HG03066 (cell line): ENCODE measurements at regions not wholly inside any gene's neighbourhood (a gene's known extent, or its start where the extent isn't known, plus 50 kb on each side); places are given as distances from the start of the nearest gene placed in this dataset.
A peak's percentile ranks its signal among the peaks of the same experiment; 100 is the strongest.

ENCODE experiments used
- ATAC-seq: cut with Tn5 transposase; IDR thresholded peaks from one replicate; pipeline ENCODE4 v1.9.1; 2021; ENCODE audit warnings: low read depth; ENCODE audit not compliant: unreplicated experiment

- ATAC-seq, result peak; percentile 56
Measured at GRCh38 chr20:53839423-53840176, 230.8 kb downstream of the BCAS1 start.

GRCh38 chr20:53838311-53838868 is 232.0 kb downstream of the BCAS1 start:
- ATAC-seq, result no peak

DNA sequence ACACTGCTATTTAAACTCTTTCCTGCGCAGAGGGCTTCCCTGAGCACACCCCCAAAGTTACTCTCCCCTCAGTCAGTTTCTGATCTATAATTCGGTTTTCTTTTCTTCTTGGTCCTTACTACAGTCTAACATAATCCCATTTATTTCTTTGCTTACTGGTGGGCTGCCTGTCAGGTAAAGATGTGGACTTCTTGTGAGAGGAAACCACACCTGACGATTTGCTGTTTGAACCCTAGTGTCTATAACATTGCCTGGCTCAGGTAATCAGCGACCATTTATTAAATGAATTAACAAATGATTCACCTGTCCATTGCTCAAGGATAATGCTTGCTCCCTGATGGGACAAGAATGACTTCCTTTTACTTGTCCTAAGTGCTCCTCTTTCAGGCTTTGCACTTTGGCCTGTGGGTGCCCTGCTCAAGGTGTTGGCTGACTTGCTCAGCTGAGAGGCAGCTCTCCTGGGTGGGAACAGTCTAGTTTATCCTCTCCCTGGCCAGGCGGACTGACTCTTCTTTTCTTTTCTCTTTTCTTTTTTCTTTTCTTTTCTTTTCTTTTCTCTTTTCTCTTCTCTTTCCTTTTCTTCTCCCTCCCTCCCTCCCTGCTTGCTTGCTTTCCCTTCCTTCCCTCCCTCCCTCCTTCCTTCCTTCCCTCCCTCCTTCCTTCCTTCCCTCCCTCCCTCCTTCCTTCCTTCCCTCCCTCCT is 233.1 kb downstream of the BCAS1 start:
- no peak for ATAC-seq

GRCh38 chr20:53834749-53835148 is 235.6 kb downstream of the BCAS1 start:
- no peak for ATAC-seq

DNA sequence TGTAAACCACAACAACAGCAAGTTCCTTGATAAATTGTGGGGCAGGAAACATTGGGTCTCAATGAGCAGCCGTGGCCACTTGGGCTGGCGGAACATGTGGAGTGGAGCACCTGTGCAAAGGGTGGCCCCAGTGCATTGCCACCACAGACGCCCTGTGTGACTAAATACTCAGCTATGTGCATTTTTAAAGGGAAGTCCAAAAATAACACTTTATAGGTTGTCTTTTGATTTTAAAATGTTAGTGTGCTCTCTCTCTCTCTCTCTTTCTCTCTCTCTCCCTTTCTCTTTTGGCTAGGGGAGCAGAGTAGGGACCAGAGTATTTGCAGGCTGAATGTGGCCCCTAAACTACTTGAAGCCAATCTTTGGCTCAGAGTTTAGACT is 236.3 kb downstream of the BCAS1 start:
- ATAC-seq, result no peak

DNA sequence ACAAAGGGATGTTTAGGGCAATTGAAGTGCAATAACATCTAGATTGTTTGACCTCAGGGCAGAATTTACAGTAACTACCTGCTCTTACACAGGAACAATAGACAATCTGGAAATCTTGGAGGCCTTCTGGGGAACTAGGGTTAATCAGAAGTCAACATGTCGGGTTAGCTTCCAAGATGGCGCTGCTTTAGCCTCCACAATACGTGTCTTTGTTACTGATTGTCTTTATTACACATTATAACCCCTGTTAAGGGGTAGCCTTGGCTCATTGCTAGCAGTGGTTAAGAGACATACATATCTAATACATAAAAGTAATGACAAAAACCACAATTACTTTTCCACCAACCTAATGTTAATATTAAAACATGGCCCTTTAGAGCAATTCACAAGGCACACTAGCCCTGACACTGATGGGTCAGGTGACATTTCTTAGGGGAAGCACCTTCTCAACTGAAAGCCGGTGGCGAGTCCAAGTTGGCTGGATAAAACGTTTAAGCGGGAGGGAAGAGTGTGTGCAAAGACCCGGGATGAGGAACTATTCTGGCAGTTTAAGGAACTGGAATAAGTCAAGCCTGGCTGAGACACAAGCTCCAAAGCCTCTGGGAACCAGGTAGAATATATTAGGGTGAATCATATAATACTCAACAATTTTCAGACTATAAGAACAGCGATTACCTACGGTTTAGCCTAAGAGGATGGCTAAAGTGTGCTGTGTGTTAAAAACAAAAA is 236.9 kb downstream of the BCAS1 start:
- no peak for ATAC-seq

- no peak for ATAC-seq
Measured at GRCh38 chr20:53832499-53832898, 237.9 kb downstream of the BCAS1 start.

- no peak for ATAC-seq
Measured at GRCh38 chr20:53831812-53832211, 238.2 kb upstream of the ZNF217 start.

GRCh38 chr20:53831228-53831627 is 237.6 kb upstream of the ZNF217 start:
- no peak for ATAC-seq

- peak; percentile 47 for ATAC-seq
Measured at GRCh38 chr20:53829724-53830521, 236.3 kb upstream of the ZNF217 start.

DNA sequence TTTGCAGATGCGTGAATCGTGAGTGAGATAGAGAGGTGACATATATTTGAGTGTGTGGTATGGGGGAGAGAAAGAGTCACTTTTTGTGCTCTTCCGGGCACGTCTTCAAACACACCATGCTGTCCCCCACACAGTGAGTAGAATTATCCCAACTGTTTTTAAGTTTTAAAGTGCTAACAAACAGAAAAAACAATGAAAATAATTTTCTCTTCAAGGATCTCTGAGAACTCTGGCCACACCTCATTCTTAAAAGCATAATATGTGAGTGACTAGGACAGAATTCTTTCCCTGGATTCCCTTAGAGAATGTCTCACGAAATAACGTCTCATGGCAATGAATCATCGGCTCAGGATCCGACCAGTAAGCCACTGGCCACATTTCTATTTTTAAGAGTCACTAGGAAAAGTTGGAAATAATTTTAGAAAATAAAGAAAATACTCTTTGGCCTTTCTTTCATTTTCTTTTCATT is 235.7 kb upstream of the ZNF217 start:
- ATAC-seq, result no peak

GRCh38 chr20:53828682-53829254 is 235.1 kb upstream of the ZNF217 start:
- no peak for ATAC-seq

DNA sequence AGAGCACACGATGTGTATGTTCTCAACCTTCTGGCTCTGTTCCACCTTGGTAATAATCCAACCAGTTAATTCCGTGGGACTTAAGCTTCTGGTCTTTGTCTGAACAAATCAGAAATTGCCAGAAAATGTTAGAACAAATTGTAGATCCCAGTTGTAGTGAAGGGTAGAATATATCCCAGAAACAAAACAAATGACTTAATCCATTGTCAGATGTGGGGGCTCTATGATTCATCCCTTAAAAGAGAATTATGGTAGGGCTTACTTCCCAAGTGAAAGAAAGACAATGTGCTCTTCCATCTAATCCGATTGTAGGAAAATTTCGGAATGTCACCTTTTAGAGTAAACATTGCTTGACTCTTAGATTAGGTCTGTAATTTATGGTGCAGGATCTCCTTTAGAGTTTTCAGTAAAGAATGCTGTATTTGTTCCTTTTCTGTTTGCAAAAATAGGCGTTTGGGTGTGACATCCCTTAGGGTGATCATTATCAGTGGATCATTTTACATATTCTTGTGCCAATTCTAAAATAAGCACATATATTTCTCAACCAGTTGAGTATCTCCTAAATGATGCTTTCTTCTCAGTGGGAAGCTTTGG is 234.5 kb upstream of the ZNF217 start:
- no peak for ATAC-seq

GRCh38 chr20:53827292-53828087 is 233.9 kb upstream of the ZNF217 start:
- no peak for ATAC-seq

DNA sequence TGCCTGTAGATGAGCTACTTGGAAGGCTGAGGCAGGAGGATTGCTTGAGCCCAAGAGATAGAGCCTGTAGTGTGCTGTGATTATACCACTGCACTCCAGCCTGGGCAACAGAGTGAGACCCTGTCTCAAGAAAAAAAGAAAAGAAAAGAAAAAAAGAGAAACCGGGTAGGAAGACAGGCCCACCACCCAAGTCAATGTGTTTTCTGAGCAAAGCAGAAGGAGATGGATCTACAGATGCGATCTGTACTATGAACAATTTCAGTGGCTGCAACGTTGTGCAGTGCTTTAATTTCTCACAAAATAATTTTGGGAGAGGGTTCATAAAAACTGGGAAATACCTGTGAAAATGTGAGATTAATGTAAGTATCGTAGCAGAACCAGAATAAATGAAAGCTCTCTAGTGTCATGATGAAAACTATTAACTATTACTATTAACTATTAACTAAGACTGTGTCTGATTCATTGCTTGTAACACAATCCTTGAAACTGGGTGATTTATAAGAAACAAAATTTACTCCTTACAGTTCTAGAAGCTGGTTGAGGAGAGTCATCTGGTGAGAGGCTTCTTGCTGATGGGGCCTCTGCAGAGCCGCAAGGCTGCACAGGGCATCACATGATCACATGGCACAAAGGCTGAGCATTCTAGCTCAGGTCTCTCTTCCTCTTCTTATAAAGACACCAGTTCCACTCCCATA is 233.1 kb upstream of the ZNF217 start:
- no peak for ATAC-seq

GRCh38 chr20:53826090-53826489 is 232.5 kb upstream of the ZNF217 start:
- ATAC-seq, result no peak

DNA sequence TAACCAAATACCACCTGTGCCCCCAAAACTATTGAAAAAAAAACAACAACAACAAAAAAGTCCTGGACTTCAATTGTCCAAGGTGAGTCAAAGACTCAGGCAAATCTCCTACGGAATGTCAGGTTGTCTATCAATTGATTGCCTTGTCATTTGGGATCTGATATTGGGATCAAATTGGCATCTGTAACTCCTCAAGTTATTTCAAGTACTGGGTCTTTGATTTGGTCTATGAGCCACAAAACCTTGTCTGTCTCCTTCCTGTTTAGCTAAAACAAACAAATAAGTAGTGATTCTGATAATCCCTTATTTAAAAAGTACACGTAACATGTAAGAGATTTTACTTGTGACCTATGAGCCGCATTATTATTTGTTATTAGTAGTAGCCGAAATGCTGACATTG is 231.6 kb upstream of the ZNF217 start:
- ATAC-seq, result no peak

- ATAC-seq, result no peak
Measured at GRCh38 chr20:53824779-53825178, 231.1 kb upstream of the ZNF217 start.
